Daoy (cell line): ENCODE measurements at regions not wholly inside any gene's neighbourhood (a gene's known extent, or its start where the extent isn't known, plus 50 kb on each side); places are given as distances from the start of the nearest gene placed in this dataset.
"Not testable (repeated sequence)": the region's sequence is repeated elsewhere in the genome, so short reads cannot be mapped to it uniquely, and the experiment has no call there.

Experiments used
- DNase-seq: peaks from one replicate; pipeline ENCODE4 v3.0.0-alpha.2; 2015; ENCODE audit warnings: low read depth

- DNase-seq, result no peak
These were observed 783.2 kb upstream of the NEGR1 start for GRCh38 chr1:73065339-73066041.

- DNase-seq, result no peak
These were observed 774.5 kb upstream of the NEGR1 start for GRCh38 chr1:73056826-73057225.

GRCh38 chr1:73044241-73045036 is 762.1 kb upstream of the NEGR1 start:
- DNase-seq, result no peak

GRCh38 chr1:73042403-73042802 is 760.1 kb upstream of the NEGR1 start:
- no peak for DNase-seq

GRCh38 chr1:73040811-73041210 is 758.5 kb upstream of the NEGR1 start:
- no peak for DNase-seq

GRCh38 chr1:73034271-73034670 is 751.9 kb upstream of the NEGR1 start:
- no peak for DNase-seq

- no peak for DNase-seq
These were observed 751.3 kb upstream of the NEGR1 start for GRCh38 chr1:73033640-73034039.

GRCh38 chr1:73029571-73029970 is 747.2 kb upstream of the NEGR1 start:
- no peak for DNase-seq

- no peak for DNase-seq
These were observed 743.8 kb upstream of the NEGR1 start for GRCh38 chr1:73026114-73026513.

GRCh38 chr1:73009938-73010337 is 727.6 kb upstream of the NEGR1 start:
- DNase-seq, result no peak

- DNase-seq, result no peak
These were observed 727.0 kb upstream of the NEGR1 start for GRCh38 chr1:73009311-73009710.

- no peak for DNase-seq
These were observed 715.3 kb upstream of the NEGR1 start for GRCh38 chr1:72997624-72998023.

GRCh38 chr1:72997041-72997440 is 714.7 kb upstream of the NEGR1 start:
- no peak for DNase-seq

GRCh38 chr1:72987871-72988270 is 705.5 kb upstream of the NEGR1 start:
- not testable (repeated sequence) for DNase-seq

GRCh38 chr1:72986591-72987290 is 704.4 kb upstream of the NEGR1 start:
- no peak for DNase-seq

GRCh38 chr1:72985024-72985423 is 702.7 kb upstream of the NEGR1 start:
- not testable (repeated sequence) for DNase-seq

GRCh38 chr1:72983011-72983410 is 700.7 kb upstream of the NEGR1 start:
- DNase-seq, result not testable (repeated sequence)

- DNase-seq, result no peak
These were observed 687.1 kb upstream of the NEGR1 start for GRCh38 chr1:72969461-72969860.

GRCh38 chr1:72954943-72955342 is 672.6 kb upstream of the NEGR1 start:
- DNase-seq, result no peak

- DNase-seq, result not testable (repeated sequence)
These were observed 668.6 kb upstream of the NEGR1 start for GRCh38 chr1:72950900-72951299.

- no peak for DNase-seq
These were observed 664.7 kb upstream of the NEGR1 start for GRCh38 chr1:72946903-72947499.

GRCh38 chr1:72942008-72942407 is 659.7 kb upstream of the NEGR1 start:
- no peak for DNase-seq
